ENCODE measurements at regions not wholly inside any gene's neighbourhood (a gene's known extent, or its start where the extent isn't known, plus 50 kb on each side); places are given as distances from the start of the nearest gene placed in this dataset.
"Not testable (repeated sequence)": the region's sequence is repeated elsewhere in the genome, so short reads cannot be mapped to it uniquely, and the experiment has no call there.

DNA sequence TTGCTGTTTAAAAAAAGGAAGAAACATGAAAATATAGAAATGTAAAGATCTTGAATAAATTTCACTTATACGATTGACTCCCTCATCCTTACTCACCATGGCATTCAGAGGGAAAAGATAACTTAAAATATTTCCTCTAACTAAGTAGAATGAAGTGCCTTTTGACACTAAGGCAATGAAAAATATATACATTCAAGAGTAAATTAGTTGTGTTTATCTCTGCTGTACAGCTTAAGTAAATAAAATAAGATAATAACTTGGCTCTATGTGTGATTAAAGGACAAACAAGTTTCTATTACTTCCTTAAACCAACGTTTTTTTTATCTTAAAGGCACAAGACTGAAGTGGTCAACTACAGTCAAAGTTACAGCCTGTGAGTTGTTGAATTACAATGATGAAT lies 142.3 kb upstream of the LRRTM4 start:
- H3K9me3 ChIP-seq = no peaks in the 10 kb centered on the region
- intact Hi-C loops (cut with DNase I; ENCODE audit: low total_unique reads) = no loop called here

DNA sequence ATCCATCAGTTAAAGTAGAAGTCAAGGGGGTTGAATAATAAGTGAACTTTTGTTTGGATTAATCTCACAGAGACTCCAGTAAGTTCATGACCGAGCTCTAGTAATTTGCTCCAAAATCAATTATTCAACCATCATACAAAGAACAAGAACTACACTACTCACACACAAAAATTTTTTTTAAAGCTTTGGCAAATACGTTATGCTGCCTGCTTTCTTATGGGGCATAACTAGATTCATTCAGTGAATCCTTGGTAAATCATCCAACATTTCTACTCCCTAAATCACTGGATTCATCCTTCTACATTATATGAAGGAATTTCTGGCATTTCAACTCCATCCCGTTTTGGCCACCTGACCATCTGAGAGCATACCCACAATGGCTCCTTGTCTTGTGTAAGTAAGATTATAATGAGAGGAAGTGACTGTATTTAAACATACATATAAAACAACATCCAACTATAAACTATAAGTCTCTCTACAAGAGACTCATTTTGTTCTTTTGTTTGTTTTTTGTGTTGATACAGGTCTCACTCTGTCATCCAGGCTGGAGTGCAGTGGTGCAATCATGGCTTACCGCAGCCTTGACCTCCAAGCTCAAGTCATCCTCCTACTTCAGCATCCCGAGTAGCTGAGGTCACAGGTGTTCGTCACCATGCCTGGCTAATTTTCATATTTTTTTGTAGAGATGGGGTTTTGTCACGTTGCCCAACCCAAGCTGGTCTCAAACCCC lies 144.2 kb upstream of the LRRTM4 start:
- no peak overlapping the region for H3K27ac ChIP-seq
- TF ChIP-seq POLR2AphosphoS5 (IDR thresholded peaks at IDR 0.05) (no peak), POLR2A (IDR thresholded peaks at IDR 0.05) (no peak)
- TF ChIP-seq, protein P1, sequence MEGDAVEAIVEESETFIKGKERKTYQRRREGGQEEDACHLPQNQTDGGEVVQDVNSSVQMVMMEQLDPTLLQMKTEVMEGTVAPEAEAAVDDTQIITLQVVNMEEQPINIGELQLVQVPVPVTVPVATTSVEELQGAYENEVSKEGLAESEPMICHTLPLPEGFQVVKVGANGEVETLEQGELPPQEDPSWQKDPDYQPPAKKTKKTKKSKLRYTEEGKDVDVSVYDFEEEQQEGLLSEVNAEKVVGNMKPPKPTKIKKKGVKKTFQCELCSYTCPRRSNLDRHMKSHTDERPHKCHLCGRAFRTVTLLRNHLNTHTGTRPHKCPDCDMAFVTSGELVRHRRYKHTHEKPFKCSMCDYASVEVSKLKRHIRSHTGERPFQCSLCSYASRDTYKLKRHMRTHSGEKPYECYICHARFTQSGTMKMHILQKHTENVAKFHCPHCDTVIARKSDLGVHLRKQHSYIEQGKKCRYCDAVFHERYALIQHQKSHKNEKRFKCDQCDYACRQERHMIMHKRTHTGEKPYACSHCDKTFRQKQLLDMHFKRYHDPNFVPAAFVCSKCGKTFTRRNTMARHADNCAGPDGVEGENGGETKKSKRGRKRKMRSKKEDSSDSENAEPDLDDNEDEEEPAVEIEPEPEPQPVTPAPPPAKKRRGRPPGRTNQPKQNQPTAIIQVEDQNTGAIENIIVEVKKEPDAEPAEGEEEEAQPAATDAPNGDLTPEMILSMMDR (IDR thresholded peaks at IDR 0.05) = no peak
- no peak for DNase-seq (ENCODE audit: low spot score in 2 of 2)
- no peaks in the 10 kb centered on the region for H3K27me3 ChIP-seq
- no peak overlapping the region for H3K4me3 ChIP-seq
- no peaks in the 10 kb centered on the region for H3K36me3 ChIP-seq
- intact Hi-C loops (cut with DNase I; ENCODE audit: low total_unique reads) = no loop called here
- H3K4me1 ChIP-seq = no peaks in the 10 kb centered on the region
- no peaks in the 10 kb centered on the region for H3K9me3 ChIP-seq

More for the DNA sequence above, 142.3 kb upstream of the LRRTM4 start:
- Histone ChIP-seq H3K27me3 (no peaks in the 10 kb centered on the region), H3K4me1 (no peaks in the 10 kb centered on the region), H3K27ac (no peak overlapping the region), H3K4me3 (no peak overlapping the region), H3K36me3 (no peaks in the 10 kb centered on the region)
- TF ChIP-seq POLR2A (IDR thresholded peaks at IDR 0.05) = no peak
- TF ChIP-seq, protein P1 (IDR thresholded peaks at IDR 0.05) = no peak
- no peak for TF ChIP-seq POLR2AphosphoS5 (IDR thresholded peaks at IDR 0.05)
- no peak for DNase-seq (ENCODE audit: low spot score in 2 of 2)

DNA sequence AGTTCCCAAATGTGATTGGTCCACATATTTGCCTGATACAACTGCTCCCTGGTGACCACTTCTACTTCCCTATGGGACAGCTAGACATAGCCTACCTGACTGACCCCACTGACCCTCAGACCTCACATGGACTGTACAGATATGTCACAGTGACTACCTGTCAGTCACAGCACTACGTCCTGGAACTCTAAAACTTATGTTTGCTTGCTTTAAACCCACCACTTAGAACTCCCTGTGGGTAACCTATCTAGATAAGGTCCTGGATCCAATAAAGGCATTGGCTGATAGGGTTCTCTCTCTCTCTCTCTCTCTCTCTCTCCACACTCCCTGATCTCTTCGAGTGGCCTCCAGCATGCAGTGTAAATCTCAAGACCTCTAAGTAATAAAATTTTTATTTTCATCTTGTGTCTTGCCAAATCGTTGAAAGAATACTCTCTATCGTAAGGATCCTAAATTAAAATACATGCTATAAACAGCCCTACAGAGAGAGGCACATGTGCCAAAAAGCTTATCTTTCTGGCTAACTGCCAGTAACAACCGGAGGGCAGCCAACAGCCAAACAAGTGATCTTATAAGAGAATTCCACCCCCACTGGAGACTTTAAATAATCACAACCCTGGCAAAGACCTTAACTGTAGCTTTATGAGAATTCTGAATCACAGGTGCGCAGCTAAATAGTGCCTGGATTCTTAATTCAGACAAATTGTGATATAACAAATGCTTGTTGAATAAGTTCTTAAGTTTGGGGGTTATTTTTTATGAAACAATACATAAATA lies 162.6 kb upstream of the LRRTM4 start:
- H3K27ac ChIP-seq; intact Hi-C loops (cut with DNase I; ENCODE audit: low total_unique reads); H3K36me3 ChIP-seq; H3K4me3 ChIP-seq; H3K27me3 ChIP-seq; DNase-seq (ENCODE audit: low spot score in 2 of 2); H3K4me1 ChIP-seq; H3K9me3 ChIP-seq: not testable (repeated sequence)

DNA sequence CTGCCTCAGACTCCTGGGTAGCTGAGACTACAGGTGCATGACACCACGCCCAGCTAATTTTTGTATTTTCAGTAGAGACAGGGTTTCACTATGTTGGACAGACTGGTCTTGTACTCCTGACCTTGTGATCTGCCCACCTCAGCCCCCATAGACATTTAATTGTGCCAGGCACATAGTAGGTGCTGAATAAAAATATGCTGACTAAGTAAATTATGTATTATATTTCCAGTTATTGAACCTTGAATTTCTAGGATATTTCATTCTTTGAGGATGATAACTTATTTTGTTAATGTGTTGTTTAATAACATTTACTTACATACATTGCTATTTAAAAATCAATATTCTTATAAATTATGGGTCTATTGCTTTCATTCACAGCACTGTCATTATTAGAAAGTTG lies 190.4 kb upstream of the LRRTM4 start:
- Histone ChIP-seq H3K36me3 (no peaks in the 10 kb centered on the region), H3K4me3 (no peak overlapping the region), H3K4me1 (no peaks in the 10 kb centered on the region), H3K27ac (no peak overlapping the region), H3K9me3 (no peaks in the 10 kb centered on the region), H3K27me3 (no peaks in the 10 kb centered on the region)
- intact Hi-C loops (cut with DNase I; ENCODE audit: low total_unique reads) = no loop called here
- TF ChIP-seq, protein P1 (IDR thresholded peaks at IDR 0.05) = no peak
- no peak for TF ChIP-seq POLR2A (IDR thresholded peaks at IDR 0.05)
- TF ChIP-seq POLR2AphosphoS5 (IDR thresholded peaks at IDR 0.05) = no peak
- DNase-seq (ENCODE audit: low spot score in 2 of 2) = no peak

DNA sequence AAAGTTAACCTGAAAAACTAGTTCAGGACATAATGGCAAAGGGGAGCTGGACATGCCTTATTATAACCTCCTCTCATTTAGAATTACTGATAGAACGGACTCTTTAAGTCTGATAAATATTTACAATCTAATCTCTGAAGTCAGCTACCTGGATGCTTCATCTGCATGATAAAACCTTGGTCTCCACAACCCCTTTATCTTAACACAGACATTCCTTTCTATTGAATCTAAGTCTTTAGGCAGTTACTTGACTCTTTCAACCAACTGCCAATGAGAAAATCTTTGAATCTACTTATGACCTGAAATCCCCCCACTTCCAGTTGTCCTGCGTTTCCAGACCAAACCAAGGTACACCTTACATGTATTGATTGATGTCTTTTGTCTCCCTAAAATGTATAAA lies 191.2 kb upstream of the LRRTM4 start:
- intact Hi-C loops (cut with DNase I; ENCODE audit: low total_unique reads) = no loop called here
- no peaks in the 10 kb centered on the region for H3K27me3 ChIP-seq
- no peaks in the 10 kb centered on the region for H3K4me1 ChIP-seq
- no peak overlapping the region for H3K27ac ChIP-seq
- TF ChIP-seq POLR2AphosphoS5 (IDR thresholded peaks at IDR 0.05) (no peak), POLR2A (IDR thresholded peaks at IDR 0.05) (no peak)
- TF ChIP-seq, protein P1 (IDR thresholded peaks at IDR 0.05) = no peak
- H3K36me3 ChIP-seq = no peaks in the 10 kb centered on the region
- no peak for DNase-seq (ENCODE audit: low spot score in 2 of 2)
- H3K9me3 ChIP-seq = no peaks in the 10 kb centered on the region
- H3K4me3 ChIP-seq = no peak overlapping the region
